Activated naive CD4-positive, alpha-beta T cell treated with anti-CD3 and anti-CD28 coated beads, Interleukin-2, amount 50 U/mL, for 24 hours (primary cell): ENCODE measurements at regions not wholly inside any gene's neighbourhood (a gene's known extent, or its start where the extent isn't known, plus 50 kb on each side); places are given as distances from the start of the nearest gene placed in this dataset.
"Not testable (repeated sequence)": the region's sequence is repeated elsewhere in the genome, so short reads cannot be mapped to it uniquely, and the experiment has no call there.

ENCODE experiments used
- H3K27ac Mint-ChIP-seq: one replicate; pipeline ENCODE4 v1.8.0; 2021; ENCODE audit warnings: mild to moderate bottlenecking, mixed read lengths
- H3K27me3 Mint-ChIP-seq: one replicate; pipeline ENCODE4 v1.8.0; 2021; ENCODE audit warnings: mixed read lengths
- H3K36me3 Mint-ChIP-seq: one replicate; pipeline ENCODE4 v1.8.0; 2021; ENCODE audit warnings: mixed read lengths
- H3K4me1 Mint-ChIP-seq: one replicate; pipeline ENCODE4 v1.8.0; 2021; ENCODE audit warnings: mixed read lengths
- H3K4me3 Mint-ChIP-seq: one replicate; pipeline ENCODE4 v1.8.0; 2021; ENCODE audit warnings: mild to moderate bottlenecking, mixed read lengths
- H3K9me3 Mint-ChIP-seq: one replicate; pipeline ENCODE4 v1.8.0; 2021; ENCODE audit warnings: mixed read lengths

DNA sequence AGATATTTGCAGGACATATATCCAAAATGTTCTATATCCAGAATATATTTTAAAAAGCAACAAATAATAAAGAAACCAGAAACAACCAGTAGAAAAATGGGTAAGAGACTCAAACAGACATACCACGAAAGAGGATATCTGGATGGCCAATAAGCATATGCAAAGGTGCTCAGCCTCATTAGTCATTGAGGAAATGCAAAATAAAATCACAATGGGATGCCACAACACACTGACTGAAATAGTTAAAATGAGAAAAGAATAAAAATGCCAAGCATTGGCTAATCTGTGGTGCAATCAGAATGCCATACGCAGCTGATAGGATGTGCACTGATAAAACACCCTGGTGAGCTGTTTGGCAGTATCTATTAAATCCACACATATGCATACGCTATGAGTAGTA lies 265.8 kb upstream of the ANKH start:
- H3K4me3 Mint-ChIP-seq, result no peak overlapping the region
- no peak overlapping the region for H3K27ac Mint-ChIP-seq
- H3K4me1 Mint-ChIP-seq, result no peaks in the 10 kb centered on the region
- H3K36me3 Mint-ChIP-seq, result peaks cover 4% of the 10 kb centered on the region
- H3K27me3 Mint-ChIP-seq, result peaks cover 2% of the 10 kb centered on the region
- H3K9me3 Mint-ChIP-seq, result peaks cover 14% of the 10 kb centered on the region

DNA sequence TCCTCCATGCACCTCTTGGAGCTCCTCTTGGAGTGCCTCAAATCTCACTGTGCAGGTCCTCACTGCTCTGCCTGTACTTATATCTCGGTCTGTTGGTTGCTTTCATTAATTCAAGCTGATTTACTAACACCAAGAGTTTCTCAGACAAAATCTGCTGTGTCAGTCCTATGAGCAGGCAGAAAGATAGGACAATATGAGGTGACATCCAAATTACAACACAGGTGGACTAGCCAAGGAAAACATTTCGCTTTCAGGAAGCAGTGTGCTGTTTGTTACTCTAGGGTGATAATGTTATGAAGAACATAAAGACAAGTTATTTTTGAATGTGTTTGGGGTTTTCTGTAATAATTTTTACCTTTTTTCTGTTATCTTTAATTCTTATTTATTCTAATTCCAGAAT lies 264.1 kb upstream of the ANKH start:
- Mint-ChIP-seq H3K36me3 (peaks cover 4% of the 10 kb centered on the region), H3K4me1 (no peaks in the 10 kb centered on the region), H3K4me3 (no peak overlapping the region), H3K9me3 (peaks cover 14% of the 10 kb centered on the region), H3K27ac (no peak overlapping the region), H3K27me3 (peaks cover 2% of the 10 kb centered on the region)

DNA sequence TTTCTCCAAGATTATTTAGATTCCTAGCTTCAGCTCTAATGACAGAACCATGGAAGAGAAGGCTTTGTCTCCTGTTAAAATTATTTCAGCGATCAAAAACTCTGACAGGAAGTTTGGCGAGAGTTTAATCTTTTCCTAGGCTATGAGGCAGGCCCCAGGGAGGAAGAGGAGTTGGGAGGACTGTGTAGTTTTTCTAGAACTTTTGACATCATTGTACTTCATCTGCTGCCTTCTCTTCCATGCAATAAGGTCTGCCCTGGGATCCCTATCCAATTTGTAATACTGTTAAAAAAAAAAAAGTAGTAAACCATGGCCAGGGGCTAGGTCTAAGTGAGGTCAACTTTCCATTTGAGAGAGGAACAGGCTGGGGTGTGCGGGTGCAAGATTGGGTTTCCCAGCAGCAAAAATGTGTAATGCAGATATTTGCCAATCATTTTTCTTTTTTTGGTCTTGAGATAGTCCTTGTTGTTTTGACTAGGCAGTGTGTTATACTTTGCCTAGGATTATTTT lies 261.9 kb upstream of the ANKH start:
- Mint-ChIP-seq H3K27me3 (peaks cover 2% of the 10 kb centered on the region), H3K4me1 (no peaks in the 10 kb centered on the region), H3K9me3 (peaks cover 13% of the 10 kb centered on the region), H3K4me3 (no peak overlapping the region), H3K27ac (no peak overlapping the region), H3K36me3 (peaks cover 4% of the 10 kb centered on the region)

DNA sequence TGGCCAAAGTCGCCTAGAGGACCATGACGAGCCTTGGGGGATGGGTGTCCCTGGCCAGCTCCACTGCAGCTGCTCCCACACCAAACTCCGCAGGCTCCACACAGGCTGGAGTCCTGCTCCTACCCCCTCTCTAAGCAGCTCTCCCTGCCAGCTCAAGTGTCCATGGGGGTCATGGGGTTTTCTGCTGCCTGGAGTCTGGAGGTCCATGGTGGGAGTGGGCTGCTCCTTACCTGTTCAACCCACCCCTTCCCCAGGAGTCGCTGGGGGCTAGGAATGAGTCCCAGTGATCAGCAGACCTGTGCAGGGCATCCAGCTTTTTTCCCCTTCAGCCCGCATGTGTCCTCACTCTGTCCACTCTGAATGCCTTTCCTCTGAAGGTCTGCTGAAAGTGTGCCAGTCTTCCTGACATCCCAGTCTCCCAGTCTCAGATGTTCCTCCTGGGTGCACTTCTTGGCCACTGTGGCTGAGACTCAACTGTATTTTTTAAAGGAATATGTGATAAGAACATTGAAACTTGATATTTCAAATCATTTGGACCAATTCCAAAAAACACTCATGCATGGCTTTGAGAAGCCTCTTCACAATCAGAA lies 261.3 kb upstream of the ANKH start:
- H3K27ac Mint-ChIP-seq, result no peak overlapping the region
- no peaks in the 10 kb centered on the region for H3K4me1 Mint-ChIP-seq
- H3K4me3 Mint-ChIP-seq, result no peak overlapping the region
- peaks cover 2% of the 10 kb centered on the region for H3K27me3 Mint-ChIP-seq
- H3K9me3 Mint-ChIP-seq, result peaks cover 13% of the 10 kb centered on the region
- H3K36me3 Mint-ChIP-seq, result peaks cover 4% of the 10 kb centered on the region

DNA sequence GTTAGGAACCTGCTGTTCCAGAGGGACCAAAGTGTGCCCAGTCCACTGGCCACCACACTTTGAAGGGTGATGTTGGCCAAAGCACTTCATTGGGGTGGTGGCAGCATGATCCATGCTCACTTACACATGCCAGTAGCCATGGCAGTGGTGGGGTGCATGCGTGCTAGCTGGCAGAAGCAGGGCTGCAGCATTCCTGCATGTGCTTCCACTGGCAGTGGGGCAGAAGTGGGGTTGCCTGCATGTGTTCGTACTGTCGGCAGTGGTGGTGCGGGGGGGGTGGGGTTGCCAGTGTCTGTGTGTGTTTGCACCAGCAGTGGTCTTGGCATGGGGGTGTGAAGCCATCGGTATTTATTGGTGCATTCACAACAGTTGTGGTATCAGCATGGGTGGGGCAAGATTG lies 260.3 kb upstream of the ANKH start:
- H3K9me3 Mint-ChIP-seq, result peaks cover 13% of the 10 kb centered on the region
- H3K27me3 Mint-ChIP-seq, result peaks cover 2% of the 10 kb centered on the region
- peaks cover 4% of the 10 kb centered on the region for H3K36me3 Mint-ChIP-seq
- H3K4me3 Mint-ChIP-seq, result no peak overlapping the region
- H3K27ac Mint-ChIP-seq, result no peak overlapping the region
- H3K4me1 Mint-ChIP-seq, result no peaks in the 10 kb centered on the region

DNA sequence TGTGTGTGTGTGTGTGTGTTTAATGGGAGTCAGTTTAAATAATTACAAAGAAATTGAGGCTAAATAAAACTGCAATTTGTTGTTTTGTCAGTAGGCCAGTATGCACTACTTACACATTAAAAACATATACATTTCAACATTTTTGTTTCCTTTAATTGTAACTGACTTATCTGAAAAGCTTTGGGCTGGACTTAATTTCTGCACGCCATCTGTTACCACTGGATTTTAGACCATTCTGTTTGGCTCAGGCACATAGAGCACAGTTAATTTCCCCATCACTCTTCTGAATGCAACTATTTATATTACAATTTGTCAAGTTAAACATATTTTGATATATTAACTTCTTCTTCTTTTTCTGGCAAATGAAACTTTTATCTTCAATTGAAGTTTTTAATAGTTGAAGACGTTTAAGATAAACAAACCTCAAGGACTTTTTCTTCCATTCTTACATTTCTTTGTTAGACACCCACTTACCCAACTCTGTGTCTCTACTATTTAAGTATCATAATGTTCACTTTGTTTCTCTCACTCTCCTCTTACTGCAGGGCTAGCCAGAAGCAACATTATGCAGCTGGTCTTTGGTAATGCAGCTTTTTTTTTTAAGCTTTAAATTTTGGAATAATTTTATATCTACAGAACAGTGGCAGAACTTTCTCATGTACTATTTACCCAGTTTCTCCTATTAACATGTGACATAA lies 253.4 kb upstream of the ANKH start:
- H3K27ac Mint-ChIP-seq, result no peak overlapping the region

DNA sequence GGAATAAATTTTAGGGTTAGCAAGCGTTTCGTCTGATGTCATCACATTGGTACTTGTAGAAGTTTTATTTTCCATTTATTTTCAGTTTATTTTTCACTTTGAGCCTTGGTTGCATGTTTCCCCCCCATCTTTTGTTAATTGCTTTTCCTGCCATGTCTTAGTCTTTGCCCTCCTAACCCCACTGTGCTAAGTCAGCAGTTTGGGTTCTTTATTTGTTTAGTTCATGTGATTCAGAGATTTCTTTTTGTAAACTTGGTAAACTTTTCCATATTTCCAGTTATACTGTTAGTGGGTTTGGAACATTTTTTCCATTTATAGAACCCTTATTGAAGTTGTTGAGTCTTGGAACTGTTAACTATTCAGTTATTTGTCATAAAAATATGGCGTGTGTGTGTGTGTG lies 252.9 kb upstream of the ANKH start:
- H3K9me3 Mint-ChIP-seq, result peaks cover 8% of the 10 kb centered on the region
- H3K27ac Mint-ChIP-seq, result no peak overlapping the region
- no peaks in the 10 kb centered on the region for H3K4me1 Mint-ChIP-seq
- no peak overlapping the region for H3K4me3 Mint-ChIP-seq
- no peaks in the 10 kb centered on the region for H3K27me3 Mint-ChIP-seq
- H3K36me3 Mint-ChIP-seq, result no peaks in the 10 kb centered on the region

More for the DNA sequence above, 253.4 kb upstream of the ANKH start:
- H3K4me1 Mint-ChIP-seq, result no peaks in the 10 kb centered on the region
- no peak overlapping the region for H3K4me3 Mint-ChIP-seq
- H3K36me3 Mint-ChIP-seq, result no peaks in the 10 kb centered on the region
- no peaks in the 10 kb centered on the region for H3K27me3 Mint-ChIP-seq
- H3K9me3 Mint-ChIP-seq, result peaks cover 12% of the 10 kb centered on the region

DNA sequence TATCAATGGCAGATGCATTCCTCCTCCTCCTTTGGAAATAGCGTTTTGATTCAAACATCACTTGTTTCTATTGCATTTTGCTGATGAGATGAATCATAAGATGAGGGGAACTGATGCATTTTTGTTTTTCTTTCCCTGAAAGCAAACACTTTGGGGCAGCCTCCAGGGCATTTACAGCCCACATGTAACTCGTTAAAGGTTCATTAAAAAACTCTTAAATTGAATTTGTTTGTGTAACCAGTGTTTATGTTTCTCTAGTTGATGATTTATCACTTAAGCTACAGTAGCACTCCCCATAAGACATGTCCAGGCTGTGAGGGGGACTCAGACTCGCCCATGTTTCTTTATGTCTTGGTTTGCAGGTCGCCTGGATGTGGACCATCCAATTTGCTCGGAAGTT lies 246.1 kb upstream of the ANKH start:
- Mint-ChIP-seq H3K27me3 (no peaks in the 10 kb centered on the region), H3K9me3 (peaks cover 5% of the 10 kb centered on the region), H3K4me1 (no peaks in the 10 kb centered on the region), H3K36me3 (no peaks in the 10 kb centered on the region), H3K27ac (no peak overlapping the region), H3K4me3 (no peak overlapping the region)

DNA sequence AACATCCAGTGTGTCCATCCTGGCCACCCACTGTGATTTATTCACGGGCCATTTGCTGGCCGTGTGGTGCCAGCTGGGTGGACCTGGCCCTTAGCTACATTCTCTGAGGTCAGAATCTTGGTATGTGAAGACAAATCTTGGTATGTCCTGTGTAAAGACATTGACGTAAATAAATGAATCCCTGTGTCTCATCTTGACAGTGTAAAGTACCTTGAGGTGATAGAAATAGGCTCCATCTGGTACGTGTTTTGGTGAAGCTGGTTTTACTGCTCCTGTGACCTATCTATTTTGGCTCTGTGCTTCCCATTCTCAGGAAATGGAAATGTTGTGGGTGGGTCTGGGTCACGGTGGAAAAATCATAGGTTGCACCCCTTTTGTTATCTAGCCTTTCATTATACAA lies 245.4 kb upstream of the ANKH start:
- Mint-ChIP-seq H3K4me3 (no peak overlapping the region), H3K4me1 (no peaks in the 10 kb centered on the region)

DNA sequence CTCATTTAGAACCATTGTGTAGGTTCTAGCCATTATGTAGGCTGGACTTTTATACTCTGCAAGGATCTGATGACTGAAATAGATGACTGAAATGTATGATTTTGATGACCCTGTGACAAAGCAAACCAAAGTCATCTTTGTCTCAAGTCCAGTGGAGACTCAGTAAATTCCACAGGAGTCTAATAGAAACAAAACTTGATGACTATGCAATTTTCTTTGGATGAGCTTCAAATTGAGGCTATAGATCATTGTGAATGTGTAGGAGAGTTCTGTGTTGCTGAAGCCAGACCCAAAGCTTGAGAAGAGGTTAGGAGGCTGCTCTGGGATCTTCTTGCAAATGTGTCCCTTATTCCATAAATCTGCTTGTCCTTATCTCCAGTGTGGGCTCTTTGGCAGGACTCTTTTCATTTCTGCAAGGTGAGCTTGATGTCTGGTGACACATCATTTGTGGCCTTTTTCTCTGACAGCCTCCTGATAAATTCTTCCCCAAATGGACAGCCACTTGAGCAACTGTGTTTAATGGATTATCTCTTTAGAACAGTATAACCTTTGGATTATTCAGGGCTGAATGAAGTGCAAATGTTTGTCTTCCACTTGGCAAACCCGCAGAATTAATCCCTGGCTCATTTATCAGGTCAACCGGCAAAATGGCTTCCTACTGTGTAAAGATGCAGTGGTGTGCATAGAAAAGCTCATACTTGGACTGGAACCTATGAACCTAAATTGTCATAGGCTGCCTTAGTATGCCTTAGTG lies 235.1 kb upstream of the ANKH start:
- Mint-ChIP-seq H3K27ac (no peak overlapping the region), H3K36me3 (no peaks in the 10 kb centered on the region), H3K9me3 (no peaks in the 10 kb centered on the region), H3K27me3 (no peaks in the 10 kb centered on the region), H3K4me3 (no peak overlapping the region), H3K4me1 (peaks cover 10% of the 10 kb centered on the region)

More for the DNA sequence above, 245.4 kb upstream of the ANKH start:
- Mint-ChIP-seq H3K27me3 (no peaks in the 10 kb centered on the region), H3K36me3 (no peaks in the 10 kb centered on the region), H3K27ac (no peak overlapping the region), H3K9me3 (peaks cover 5% of the 10 kb centered on the region)

DNA sequence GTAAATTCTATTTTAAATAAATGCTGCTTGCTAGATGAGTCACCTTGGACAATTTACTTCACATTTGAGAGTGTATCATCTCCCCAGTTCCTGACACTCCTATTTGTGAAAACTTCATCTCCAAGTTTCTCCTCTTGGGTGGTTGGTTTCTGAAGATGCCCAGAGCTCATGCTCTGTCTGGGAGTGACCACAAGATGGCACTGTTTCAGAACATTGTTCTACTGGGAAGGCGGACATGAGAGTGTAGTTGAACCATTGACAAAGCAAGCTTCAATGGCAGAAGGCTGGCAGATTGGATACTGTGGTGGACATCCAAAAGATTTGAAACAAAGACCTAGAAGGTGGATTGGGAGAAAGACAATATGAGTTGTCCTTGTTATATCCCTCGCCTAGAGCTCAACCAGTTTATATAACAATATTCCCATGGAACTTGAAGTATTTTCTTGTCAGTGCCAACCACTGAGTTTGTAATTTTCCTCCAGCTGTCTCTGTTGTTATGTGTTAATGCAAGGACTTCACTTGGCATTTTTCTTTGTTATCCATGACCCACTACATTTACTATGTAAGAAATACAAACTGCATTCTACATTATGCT lies 234.3 kb upstream of the ANKH start:
- Mint-ChIP-seq H3K9me3 (no peaks in the 10 kb centered on the region), H3K4me1 (peaks cover 10% of the 10 kb centered on the region), H3K27ac (no peak overlapping the region), H3K36me3 (no peaks in the 10 kb centered on the region), H3K4me3 (no peak overlapping the region), H3K27me3 (no peaks in the 10 kb centered on the region)

DNA sequence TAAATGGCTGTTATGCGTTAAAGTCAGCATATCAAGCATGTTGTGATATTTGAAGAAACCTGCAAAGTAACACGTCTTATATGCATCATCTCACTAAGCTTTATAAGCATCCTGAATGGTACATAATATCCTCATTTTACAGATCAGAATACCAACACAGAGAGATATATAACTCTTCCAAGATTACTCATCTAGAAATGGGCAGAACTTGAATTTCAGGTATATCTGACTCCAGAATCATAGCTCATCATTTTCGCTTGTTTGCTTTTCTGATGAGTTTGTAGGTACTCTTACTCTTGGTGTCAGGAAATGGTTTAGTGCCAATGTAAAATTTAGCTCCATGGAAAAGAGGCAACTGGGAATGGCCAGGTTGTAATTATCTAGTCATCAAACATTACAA lies 232.3 kb upstream of the ANKH start:
- H3K36me3 Mint-ChIP-seq, result no peaks in the 10 kb centered on the region
- no peaks in the 10 kb centered on the region for H3K27me3 Mint-ChIP-seq
- H3K9me3 Mint-ChIP-seq, result no peaks in the 10 kb centered on the region
- no peak overlapping the region for H3K27ac Mint-ChIP-seq
- H3K4me3 Mint-ChIP-seq, result no peak overlapping the region
- H3K4me1 Mint-ChIP-seq, result peaks cover 10% of the 10 kb centered on the region

DNA sequence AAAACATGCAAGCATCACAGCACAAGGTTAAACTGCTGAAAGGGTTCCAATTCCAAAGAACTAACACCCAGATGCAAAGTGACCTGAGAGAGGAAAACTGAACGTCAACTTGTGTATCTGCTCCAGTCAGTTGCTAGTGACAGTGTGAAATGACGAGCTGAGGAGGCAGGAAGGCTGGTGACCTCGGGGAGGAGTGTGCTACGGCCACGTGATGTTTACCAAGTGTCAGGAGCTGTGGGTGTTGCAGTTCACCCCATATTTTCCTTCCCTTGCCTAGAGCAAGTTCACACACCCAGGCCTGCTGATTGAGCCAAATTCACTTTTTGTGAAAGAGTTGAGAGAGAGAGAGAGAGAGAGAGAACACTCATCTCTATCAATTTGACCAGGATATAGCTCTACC lies 231.6 kb upstream of the ANKH start:
- Mint-ChIP-seq H3K27me3 (no peaks in the 10 kb centered on the region), H3K27ac (no peak overlapping the region), H3K4me3 (no peak overlapping the region), H3K36me3 (no peaks in the 10 kb centered on the region), H3K9me3 (no peaks in the 10 kb centered on the region), H3K4me1 (peaks cover 10% of the 10 kb centered on the region)

DNA sequence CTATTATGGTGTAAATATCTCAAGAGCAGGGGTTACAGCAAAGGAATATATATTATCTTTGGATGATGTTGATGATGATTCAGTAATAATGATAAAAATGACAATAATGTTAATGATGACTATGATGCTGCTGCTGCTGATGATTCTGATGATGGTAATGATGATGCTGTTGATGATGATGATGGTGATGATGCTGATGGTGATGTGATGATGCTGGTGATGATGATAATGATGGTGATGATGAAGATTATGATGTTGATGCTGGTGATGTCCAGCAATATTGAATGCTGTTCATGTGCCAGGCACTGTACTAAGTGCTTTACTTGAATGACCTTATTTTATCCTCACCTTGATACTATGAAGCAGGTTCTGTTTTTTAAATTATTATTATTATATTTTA lies 226.0 kb upstream of the ANKH start:
- H3K4me3 Mint-ChIP-seq, result no peak overlapping the region
- H3K9me3 Mint-ChIP-seq, result no peaks in the 10 kb centered on the region
- no peaks in the 10 kb centered on the region for H3K4me1 Mint-ChIP-seq
- H3K36me3 Mint-ChIP-seq, result no peaks in the 10 kb centered on the region
- no peak overlapping the region for H3K27ac Mint-ChIP-seq
- H3K27me3 Mint-ChIP-seq, result no peaks in the 10 kb centered on the region

DNA sequence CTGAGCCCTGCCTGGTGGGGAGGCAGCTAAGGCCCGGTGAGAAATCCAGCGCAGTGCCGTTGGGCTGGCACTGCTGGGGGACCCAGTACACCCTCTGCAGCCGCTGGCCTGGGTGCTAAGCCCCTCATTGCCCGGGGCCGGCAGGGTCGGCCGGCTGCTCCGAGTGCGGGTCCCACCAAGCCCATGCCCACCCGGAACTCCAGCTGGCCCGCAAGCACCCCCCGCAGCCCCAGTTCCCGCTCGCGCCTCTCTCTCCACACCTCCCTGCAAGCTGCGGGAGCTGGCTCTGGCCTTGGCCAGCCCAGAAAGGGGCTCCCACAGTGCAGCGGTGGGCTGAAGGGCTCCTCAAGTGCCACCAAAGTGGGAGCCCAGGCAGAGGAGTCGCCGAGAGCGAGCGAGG lies 225.1 kb upstream of the ANKH start:
- not testable (repeated sequence) for H3K36me3 Mint-ChIP-seq, H3K4me3 Mint-ChIP-seq

DNA sequence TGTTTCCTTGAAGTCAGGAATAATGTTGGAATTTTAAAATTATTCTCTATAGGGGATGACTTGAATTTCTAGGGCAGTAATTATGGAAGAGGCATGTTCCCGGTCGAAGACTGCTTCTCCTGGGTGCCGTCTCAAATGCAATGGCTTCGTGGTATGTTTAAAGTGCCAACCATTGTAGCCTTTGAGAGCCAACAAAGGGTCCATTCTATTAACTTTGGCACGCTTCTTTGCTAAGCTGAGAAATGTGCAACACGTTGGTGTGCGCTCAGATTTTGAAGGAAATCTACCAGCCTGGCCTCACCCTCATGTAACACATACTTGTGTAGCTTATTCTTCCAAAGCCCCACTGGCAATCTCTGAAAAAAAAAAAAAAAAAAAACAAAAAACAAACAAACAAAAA lies 221.2 kb upstream of the ANKH start:
- Mint-ChIP-seq H3K9me3 (peaks cover 5% of the 10 kb centered on the region), H3K36me3 (no peaks in the 10 kb centered on the region), H3K4me3 (no peak overlapping the region), H3K4me1 (no peaks in the 10 kb centered on the region), H3K27me3 (no peaks in the 10 kb centered on the region), H3K27ac (no peak overlapping the region)

More for the DNA sequence above, 225.1 kb upstream of the ANKH start:
- H3K4me1 Mint-ChIP-seq, H3K9me3 Mint-ChIP-seq, H3K27ac Mint-ChIP-seq, H3K27me3 Mint-ChIP-seq: not testable (repeated sequence)
